Lung (tissue), 11 donors: ENCODE measurements at regions not wholly inside any gene's neighbourhood (a gene's known extent, or its start where the extent isn't known, plus 50 kb on each side); places are given as distances from the start of the nearest gene placed in this dataset.

ENCODE experiments used
- ATAC-seq: fragments of 200-7000 bp; cut with Tn5 transposase; one replicate; pipeline ENCODE4 v1.9.1; 2020; ENCODE audit warnings: moderate number of reproducible peaks; ENCODE audit not compliant: insufficient read depth, low FRiP score
- DNase-seq, 3 donors: peaks; one replicate each; pipeline ENCODE4 v3.0.0-alpha.2; 2013 to 2017
- H3K27ac ChIP-seq, 2 donors: one replicate each; pipeline ENCODE4 v1.5.1; 2013; ENCODE audit warnings: mild to moderate bottlenecking in 2 of 2, moderate library complexity in 2 of 2, control low read depth in 1 of 2, inconsistent platforms in 1 of 2, low read depth in 1 of 2, low read length in 1 of 2
- H3K27me3 ChIP-seq, 3 donors: one replicate each; pipeline ENCODE4 v1.5.1; 2013; ENCODE audit warnings: low read length in 2 of 3; ENCODE audit not compliant: control insufficient read depth in 3 of 3, insufficient read depth in 3 of 3
- H3K36me3 ChIP-seq, 4 donors: one replicate each; pipeline ENCODE4 v1.5.1; 2013; ENCODE audit warnings: low read length in 4 of 4, mild to moderate bottlenecking in 1 of 4, moderate library complexity in 1 of 4; ENCODE audit not compliant: control insufficient read depth in 4 of 4, insufficient read depth in 4 of 4
- H3K4me1 ChIP-seq, 5 donors: one replicate each; pipeline ENCODE4 v1.5.1; 2013; ENCODE audit warnings: low read length in 5 of 5, mild to moderate bottlenecking in 2 of 5, moderate library complexity in 1 of 5; ENCODE audit not compliant: control insufficient read depth in 5 of 5, insufficient read depth in 5 of 5
- H3K4me3 ChIP-seq: one replicate; pipeline ENCODE4 v1.5.1; 2013; ENCODE audit warnings: mild to moderate bottlenecking, control low read depth, moderate library complexity
- H3K9ac ChIP-seq, 2 donors: one replicate each; pipeline ENCODE4 v1.5.1; 2013; ENCODE audit warnings: low read length in 2 of 2, control low read depth in 1 of 2; ENCODE audit not compliant: insufficient read depth in 1 of 2
- H3K9me3 ChIP-seq, 4 donors: one replicate each; pipeline ENCODE4 v1.5.1; 2013; ENCODE audit warnings: low read length in 3 of 4, mild to moderate bottlenecking in 1 of 4, moderate library complexity in 1 of 4; ENCODE audit not compliant: control insufficient read depth in 4 of 4, insufficient read depth in 3 of 4
- WGBS, 2 donors: extraction: QIAGEN DNeasy Blood & Tissue Kit; methylation state at CpG; one replicate each; pipeline ENCODE4 v1.1.7; 2013; 5-methylcytosine and 5-hydroxymethylcytosine counted together
- TF ChIP-seq, protein P1 (sequence below): IDR thresholded peaks from 2 replicates; pipeline ENCODE4 v1.5.1; 2012; ENCODE audit warnings: mild to moderate bottlenecking; ENCODE audit errors: control extremely low read depth, extremely low read depth
- donor health status: control.
- donor health status: control.
- donor health status: Bipolar disorder and iron deficiency.
- donor health status: healthy.
- donor health status: DM: yes; HTN: yes; CAD: no.

DNA sequence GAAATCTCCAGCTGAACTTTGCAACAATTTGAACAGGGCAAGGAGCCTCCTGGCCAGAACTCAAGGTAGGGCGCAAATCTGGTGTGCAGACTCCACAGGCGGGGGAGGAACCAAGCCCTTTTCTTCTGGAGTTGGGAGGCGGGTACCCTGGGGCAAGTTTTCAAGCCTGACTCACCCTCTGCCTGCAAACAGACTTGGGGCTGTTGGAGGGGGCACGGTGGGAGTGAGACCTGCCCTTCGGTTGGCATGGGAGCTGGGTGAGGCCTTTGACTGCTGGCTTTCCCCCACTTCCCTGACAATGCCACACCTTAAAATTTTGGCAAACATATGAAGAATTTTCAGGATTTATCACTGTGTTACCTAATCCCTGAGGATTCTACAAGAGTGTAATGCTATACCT lies 709.8 kb upstream of the DIAPH2 start:
- Histone ChIP-seq H3K9ac (no peak overlapping the region), H3K4me3 (no peak overlapping the region), H3K4me1 (no peaks in the 10 kb centered on the region), H3K27me3 (no peaks in the 10 kb centered on the region), H3K27ac (no peak overlapping the region), H3K36me3 (no peaks in the 10 kb centered on the region), H3K9me3 (no peaks in the 10 kb centered on the region)
- DNase-seq (no peak), ATAC-seq (no peak)
- WGBS, 2 donors: 75 to 86% methylated on average over 5 of the region's 5 CpGs
- TF ChIP-seq, protein P1, sequence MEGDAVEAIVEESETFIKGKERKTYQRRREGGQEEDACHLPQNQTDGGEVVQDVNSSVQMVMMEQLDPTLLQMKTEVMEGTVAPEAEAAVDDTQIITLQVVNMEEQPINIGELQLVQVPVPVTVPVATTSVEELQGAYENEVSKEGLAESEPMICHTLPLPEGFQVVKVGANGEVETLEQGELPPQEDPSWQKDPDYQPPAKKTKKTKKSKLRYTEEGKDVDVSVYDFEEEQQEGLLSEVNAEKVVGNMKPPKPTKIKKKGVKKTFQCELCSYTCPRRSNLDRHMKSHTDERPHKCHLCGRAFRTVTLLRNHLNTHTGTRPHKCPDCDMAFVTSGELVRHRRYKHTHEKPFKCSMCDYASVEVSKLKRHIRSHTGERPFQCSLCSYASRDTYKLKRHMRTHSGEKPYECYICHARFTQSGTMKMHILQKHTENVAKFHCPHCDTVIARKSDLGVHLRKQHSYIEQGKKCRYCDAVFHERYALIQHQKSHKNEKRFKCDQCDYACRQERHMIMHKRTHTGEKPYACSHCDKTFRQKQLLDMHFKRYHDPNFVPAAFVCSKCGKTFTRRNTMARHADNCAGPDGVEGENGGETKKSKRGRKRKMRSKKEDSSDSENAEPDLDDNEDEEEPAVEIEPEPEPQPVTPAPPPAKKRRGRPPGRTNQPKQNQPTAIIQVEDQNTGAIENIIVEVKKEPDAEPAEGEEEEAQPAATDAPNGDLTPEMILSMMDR: no peak

DNA sequence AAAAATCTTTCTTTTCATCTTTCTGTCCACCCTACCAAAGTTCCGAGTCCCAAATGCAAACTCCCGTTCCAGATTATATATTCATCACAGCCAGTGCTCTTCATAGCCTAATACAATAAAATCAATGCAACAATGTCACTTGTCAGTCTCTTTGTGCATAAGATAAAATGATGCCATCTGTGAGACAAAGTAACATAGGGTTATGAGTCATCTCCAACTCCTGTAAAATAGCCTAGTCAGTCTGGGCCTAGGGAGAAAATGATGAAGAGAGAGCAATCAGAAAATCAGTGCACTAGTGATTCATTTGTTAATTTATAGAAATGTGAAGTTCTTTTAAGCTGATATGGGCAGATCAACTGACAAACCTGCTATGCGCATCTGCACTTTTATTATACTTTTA lies 689.1 kb upstream of the DIAPH2 start:
- no peak for ATAC-seq
- TF ChIP-seq, protein P1: no peak

DNA sequence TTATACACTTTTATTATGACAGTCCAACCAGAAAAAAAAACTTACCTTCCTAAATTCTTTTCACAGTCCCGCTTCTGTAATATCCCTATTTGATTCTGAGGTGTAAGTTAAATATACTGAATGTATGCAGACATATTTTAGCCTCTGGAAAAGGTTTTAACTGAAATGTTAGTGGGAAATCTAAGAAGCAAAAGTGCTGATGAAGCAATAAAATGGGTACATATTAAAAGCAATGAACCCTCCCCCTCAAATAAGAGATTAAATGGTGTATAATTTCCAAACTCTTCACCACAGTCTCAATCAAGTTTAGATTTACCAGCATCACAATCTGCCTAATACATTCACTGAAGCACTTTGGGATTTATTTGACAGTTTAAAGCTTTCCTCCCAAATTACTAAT lies 688.3 kb upstream of the DIAPH2 start:
- WGBS, 2 donors: 63 to 90% methylated on average over 1 of the region's 1 CpG
- Histone ChIP-seq H3K4me3 (no peak overlapping the region), H3K27ac (no peak overlapping the region), H3K9me3 (no peaks in the 10 kb centered on the region), H3K4me1 (peaks cover 0 to 4% (median 0%) of the 10 kb centered on the region in 5 donors), H3K9ac (no peak overlapping the region), H3K36me3 (no peaks in the 10 kb centered on the region), H3K27me3 (peaks cover 0 to 19% (median 12%) of the 10 kb centered on the region in 3 donors)
- TF ChIP-seq, protein P1: no peak
- DNase-seq (no peak), ATAC-seq (no peak)

More for the DNA sequence above, 689.1 kb upstream of the DIAPH2 start:
- H3K27me3 ChIP-seq: peaks cover 0 to 23% (median 12%) of the 10 kb centered on the region in 3 donors
- no peak overlapping the region for H3K27ac ChIP-seq
- H3K4me1 ChIP-seq: no peaks in the 10 kb centered on the region
- DNase-seq: no peak
- H3K36me3 ChIP-seq: no peaks in the 10 kb centered on the region
- no peak overlapping the region for H3K9ac ChIP-seq
- H3K9me3 ChIP-seq: no peaks in the 10 kb centered on the region
- WGBS, 2 donors: 88 to 96% methylated on average over 3 of the region's 3 CpGs
- H3K4me3 ChIP-seq: no peak overlapping the region

DNA sequence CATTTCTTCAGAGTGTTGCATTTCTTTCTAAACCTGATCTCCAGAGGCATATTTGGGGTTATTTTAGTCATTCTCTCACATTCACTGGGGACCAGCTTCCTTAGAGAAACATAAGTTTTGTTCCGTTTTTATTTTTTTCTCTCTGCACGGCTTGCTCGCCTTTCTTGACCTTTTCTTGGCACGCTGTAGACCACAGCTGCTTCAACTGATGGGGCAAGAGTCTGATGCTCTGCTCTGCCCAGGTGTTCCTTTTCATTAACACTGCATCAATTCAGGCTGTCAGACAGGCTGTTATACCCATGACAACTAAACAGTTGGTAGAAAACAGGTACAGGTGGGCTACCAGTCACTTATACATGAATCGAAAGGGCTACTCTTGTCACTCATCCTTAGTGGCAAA lies 682.2 kb upstream of the DIAPH2 start:
- H3K4me1 ChIP-seq: peaks cover 0 to 5% (median 0%) of the 10 kb centered on the region in 5 donors
- no peaks in the 10 kb centered on the region for H3K36me3 ChIP-seq
- no peaks in the 10 kb centered on the region for H3K9me3 ChIP-seq
- H3K27ac ChIP-seq: no peak overlapping the region
- no peak overlapping the region for H3K4me3 ChIP-seq
- no peak overlapping the region for H3K9ac ChIP-seq
- 46 to 67% methylated on average over 5 of the region's 5 CpGs for WGBS, 2 donors
- TF ChIP-seq, protein P1: no peak
- H3K27me3 ChIP-seq: peaks cover 0 to 7% (median 5%) of the 10 kb centered on the region in 3 donors
- DNase-seq (peak; percentile 67 to 89 (median 83)), ATAC-seq (no peak)
